Keratinocyte (primary cell): ENCODE measurements at regions not wholly inside any gene's neighbourhood (a gene's known extent, or its start where the extent isn't known, plus 50 kb on each side); places are given as distances from the start of the nearest gene placed in this dataset.

Experiments
- DNase-seq: peaks from one replicate; pipeline ENCODE4 v3.0.0-alpha.2; 2011; ENCODE audit warnings: low read depth, missing footprints, low spot score
- FAIRE-seq: peaks from 2 replicates; lab custom pipeline; 2011; peaks lifted over from hg19 to GRCh38; lab: Jason Lieb, UNC
- H2AFZ ChIP-seq: 2 replicates; pipeline ENCODE4 v1.6.0; 2012; ENCODE audit warnings: low read length, control low read depth, inconsistent platforms; ENCODE audit not compliant: control insufficient read depth
- H3K27ac ChIP-seq: 2 replicates; pipeline ENCODE4 v1.5.1; 2011; ENCODE audit warnings: low read length; ENCODE audit not compliant: control insufficient read depth, insufficient read depth
- H3K27me3 ChIP-seq: 3 replicates; pipeline ENCODE4 v1.6.0; 2011; ENCODE audit warnings: low read length; ENCODE audit not compliant: control insufficient read depth, insufficient read depth; ENCODE audit errors: extremely low read depth
- H3K36me3 ChIP-seq, 2 experiments: 2 replicates in 1 of 2; 3 replicates in 1 of 2; pipeline ENCODE4 v1.5.1; 2011; ENCODE audit warnings: low read length in 2 of 2, mild to moderate bottlenecking in 1 of 2; ENCODE audit not compliant: control insufficient read depth in 2 of 2, insufficient read depth in 2 of 2; ENCODE audit errors: extremely low read depth in 1 of 2
- H3K4me1 ChIP-seq: 3 replicates; pipeline ENCODE4 v1.5.1; 2011; ENCODE audit warnings: low read length; ENCODE audit not compliant: control insufficient read depth, insufficient read depth; ENCODE audit errors: extremely low read depth
- H3K4me2 ChIP-seq: 3 replicates; pipeline ENCODE4 v1.6.0; 2011; ENCODE audit warnings: low read depth, low read length; ENCODE audit not compliant: control insufficient read depth, insufficient read depth; ENCODE audit errors: extremely low read depth
- H3K4me3 ChIP-seq, 3 experiments: fragments of 200-600 bp in 1 of 3; sonication (generic) in 1 of 3; 2 replicates in 2 of 3; 3 replicates in 1 of 3; pipeline ENCODE4 v1.5.1; 2011 to 2016; ENCODE audit warnings: low read length in 3 of 3, mild to moderate bottlenecking in 3 of 3, control low read depth in 2 of 3, inconsistent platforms in 1 of 3, low read depth in 1 of 3, mixed read lengths in 1 of 3, mixed run types in 1 of 3, moderate library complexity in 1 of 3; ENCODE audit not compliant: control insufficient read depth in 2 of 3, insufficient read depth in 2 of 3; ENCODE audit errors: extremely low read depth in 1 of 3
- H3K79me2 ChIP-seq: 2 replicates; pipeline ENCODE4 v1.6.0; 2012; ENCODE audit warnings: low read length; ENCODE audit not compliant: control insufficient read depth, insufficient read depth
- H3K9ac ChIP-seq: 3 replicates; pipeline ENCODE4 v1.6.0; 2011; ENCODE audit warnings: low read length; ENCODE audit not compliant: control insufficient read depth, insufficient read depth; ENCODE audit errors: extremely low read depth
- H3K9me1 ChIP-seq: 3 replicates; pipeline ENCODE4 v1.6.0; 2011; ENCODE audit warnings: low read length; ENCODE audit not compliant: control insufficient read depth, insufficient read depth; ENCODE audit errors: extremely low read depth
- H3K9me3 ChIP-seq: 2 replicates; pipeline ENCODE4 v1.5.1; 2012; ENCODE audit warnings: low read depth, low read length; ENCODE audit not compliant: control insufficient read depth
- H4K20me1 ChIP-seq: 3 replicates; pipeline ENCODE4 v1.6.0; 2011; ENCODE audit warnings: low read length; ENCODE audit not compliant: control insufficient read depth, insufficient read depth; ENCODE audit errors: extremely low read depth
- EZH2 ChIP-seq: IDR thresholded peaks from one replicate; pipeline ENCODE4 v1.6.1; 2012; ENCODE audit warnings: inconsistent platforms, mild to moderate bottlenecking, low read length, moderate library complexity
- dilution Hi-C: fragments of 300-500 bp; cut with MboI; formaldehyde crosslinking; loops from one replicate; pipeline ENCODE4 v1.7.0; 2020; ENCODE audit warnings: low sequenced_read_pairs; ENCODE audit not compliant: extremely low pct_ligation_motif_present
- TF ChIP-seq, protein P1 (sequence below), 3 experiments: IDR thresholded peaks in 1 of 3; conservative IDR thresholded peaks in 1 of 3; optimal IDR thresholded peaks in 1 of 3; 2 replicates in 2 of 3; 3 replicates in 1 of 3; pipeline versions ENCODE3 to v1.5.1; 2011; ENCODE audit warnings: low read length in 3 of 3, mild to moderate bottlenecking in 3 of 3, moderate library complexity in 2 of 3, control low read depth in 1 of 3, inconsistent platforms in 1 of 3; ENCODE audit not compliant: insufficient read depth in 2 of 3; ENCODE audit errors: extremely low read depth in 1 of 3

DNA sequence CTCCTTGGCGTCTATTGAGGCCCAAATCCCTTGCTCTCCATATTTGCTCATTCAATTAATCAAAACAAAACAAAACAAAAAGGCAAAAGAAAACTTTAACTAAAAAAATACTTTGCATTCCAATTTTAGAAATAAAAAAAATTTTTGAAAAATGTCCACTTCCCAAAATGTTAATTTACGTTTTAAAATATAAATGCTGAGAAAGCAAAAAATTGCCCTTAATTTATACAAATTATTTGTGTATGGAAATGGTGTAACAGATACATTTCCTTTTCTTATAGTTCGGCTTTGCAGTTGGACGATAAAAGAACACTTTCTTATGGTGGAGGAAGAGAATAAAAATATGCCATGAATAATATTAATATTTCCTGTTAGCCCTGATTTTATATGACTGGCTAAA, 652.8 kb upstream of the PFKP start:
- H3K27ac ChIP-seq: no peak overlapping the region
- no peaks in the 10 kb centered on the region for H3K27me3 ChIP-seq
- dilution Hi-C loops: no loop called here
- no peaks in the 10 kb centered on the region for H3K9me1 ChIP-seq
- no peak overlapping the region for H3K4me2 ChIP-seq
- no peaks in the 10 kb centered on the region for H3K36me3 ChIP-seq
- no peaks in the 10 kb centered on the region for H3K79me2 ChIP-seq
- TF ChIP-seq EZH2: no peak
- TF ChIP-seq, protein P1, sequence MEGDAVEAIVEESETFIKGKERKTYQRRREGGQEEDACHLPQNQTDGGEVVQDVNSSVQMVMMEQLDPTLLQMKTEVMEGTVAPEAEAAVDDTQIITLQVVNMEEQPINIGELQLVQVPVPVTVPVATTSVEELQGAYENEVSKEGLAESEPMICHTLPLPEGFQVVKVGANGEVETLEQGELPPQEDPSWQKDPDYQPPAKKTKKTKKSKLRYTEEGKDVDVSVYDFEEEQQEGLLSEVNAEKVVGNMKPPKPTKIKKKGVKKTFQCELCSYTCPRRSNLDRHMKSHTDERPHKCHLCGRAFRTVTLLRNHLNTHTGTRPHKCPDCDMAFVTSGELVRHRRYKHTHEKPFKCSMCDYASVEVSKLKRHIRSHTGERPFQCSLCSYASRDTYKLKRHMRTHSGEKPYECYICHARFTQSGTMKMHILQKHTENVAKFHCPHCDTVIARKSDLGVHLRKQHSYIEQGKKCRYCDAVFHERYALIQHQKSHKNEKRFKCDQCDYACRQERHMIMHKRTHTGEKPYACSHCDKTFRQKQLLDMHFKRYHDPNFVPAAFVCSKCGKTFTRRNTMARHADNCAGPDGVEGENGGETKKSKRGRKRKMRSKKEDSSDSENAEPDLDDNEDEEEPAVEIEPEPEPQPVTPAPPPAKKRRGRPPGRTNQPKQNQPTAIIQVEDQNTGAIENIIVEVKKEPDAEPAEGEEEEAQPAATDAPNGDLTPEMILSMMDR (optimal IDR thresholded peaks at IDR 0.05 in 1 of 3, IDR thresholded peaks at IDR 0.05 in 1 of 3, conservative IDR thresholded peaks at IDR 0.05 in 1 of 3; ENCODE audit: extremely low read depth in 1 of 3, insufficient read depth in 2 of 3, low read length in 3 of 3): no peak
- DNase-seq (no peak), FAIRE-seq (no peak)
- H3K4me3 ChIP-seq: no peak overlapping the region
- no peak overlapping the region for H2AFZ ChIP-seq
- no peak overlapping the region for H3K9ac ChIP-seq
- H3K9me3 ChIP-seq: peaks cover 10% of the 10 kb centered on the region
- H3K4me1 ChIP-seq: no peaks in the 10 kb centered on the region
- H4K20me1 ChIP-seq: no peaks in the 10 kb centered on the region

DNA sequence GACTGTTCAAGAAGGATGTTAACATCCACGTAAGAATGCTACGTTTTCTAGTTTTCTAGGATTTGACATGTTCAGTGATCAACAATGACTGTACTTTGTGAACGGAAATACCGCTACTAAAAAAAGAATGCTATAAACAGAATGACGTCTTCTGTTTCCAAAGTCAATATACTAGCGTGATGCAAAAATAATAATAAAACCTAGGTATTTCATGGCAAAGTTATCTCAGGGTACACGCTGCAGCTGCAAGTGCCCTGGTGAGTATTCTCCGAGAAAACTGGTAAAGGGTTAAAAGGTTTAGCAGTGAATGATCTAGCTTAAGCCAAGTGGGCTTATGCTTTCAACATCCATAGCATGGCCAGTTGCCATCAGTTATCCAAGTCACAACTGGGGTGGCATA, 653.3 kb upstream of the PFKP start:
- no peak overlapping the region for H3K4me2 ChIP-seq
- no peak overlapping the region for H3K9ac ChIP-seq
- H3K4me3 ChIP-seq: no peak overlapping the region
- H2AFZ ChIP-seq: no peak overlapping the region
- DNase-seq (no peak), FAIRE-seq (no peak)
- H3K27ac ChIP-seq: no peak overlapping the region
- H3K9me3 ChIP-seq: peaks cover 10% of the 10 kb centered on the region
- H3K9me1 ChIP-seq: no peaks in the 10 kb centered on the region
- no peaks in the 10 kb centered on the region for H3K36me3 ChIP-seq
- no peaks in the 10 kb centered on the region for H3K79me2 ChIP-seq
- no peaks in the 10 kb centered on the region for H3K27me3 ChIP-seq
- no peaks in the 10 kb centered on the region for H4K20me1 ChIP-seq
- no peak for TF ChIP-seq EZH2
- TF ChIP-seq, protein P1 (optimal IDR thresholded peaks at IDR 0.05 in 1 of 3, IDR thresholded peaks at IDR 0.05 in 1 of 3, conservative IDR thresholded peaks at IDR 0.05 in 1 of 3; ENCODE audit: extremely low read depth in 1 of 3, insufficient read depth in 2 of 3, low read length in 3 of 3): no peak
- no peaks in the 10 kb centered on the region for H3K4me1 ChIP-seq
- dilution Hi-C loops: no loop called here
